ENCODE measurements at regions not wholly inside any gene's neighbourhood (a gene's known extent, or its start where the extent isn't known, plus 50 kb on each side); places are given as distances from the start of the nearest gene placed in this dataset.

- H3K36me3 Mint-ChIP-seq (ENCODE audit: low read depth) = peaks cover 5% of the 10 kb centered on the region; the same call in 1 of the 2 replicates
- no peak for DNase-seq
- TF ChIP-seq CTCF (IDR thresholded peaks at IDR 0.05) = no peak
- H3K27me3 Mint-ChIP-seq (ENCODE audit: insufficient read depth) = peaks cover 17% of the 10 kb centered on the region
- H3K4me1 Mint-ChIP-seq (ENCODE audit: low read depth) = peaks cover 10% of the 10 kb centered on the region
- no peak overlapping the region for H3K4me3 Mint-ChIP-seq
- H3K9me3 Mint-ChIP-seq = no peaks in the 10 kb centered on the region
- H3K27ac Mint-ChIP-seq = no peak overlapping the region
These were observed 132.2 kb upstream of the TRIM2 start for GRCh38 chr4:153071958-153072598.

GRCh38 chr4:153072661-153073060, 131.6 kb upstream of the TRIM2 start:
- Mint-ChIP-seq H3K27ac (no peak overlapping the region), H3K36me3 (ENCODE audit: low read depth) (peaks cover 5% of the 10 kb centered on the region; the same call in 1 of the 2 replicates), H3K4me1 (ENCODE audit: low read depth) (peaks cover 4% of the 10 kb centered on the region), H3K9me3 (no peaks in the 10 kb centered on the region), H3K27me3 (ENCODE audit: insufficient read depth) (peaks cover 17% of the 10 kb centered on the region), H3K4me3 (no peak overlapping the region)
- DNase-seq = no peak
- no peak for TF ChIP-seq CTCF (IDR thresholded peaks at IDR 0.05)

- no peak for DNase-seq
- no peaks in the 10 kb centered on the region for H3K9me3 Mint-ChIP-seq
- no peak for TF ChIP-seq CTCF (IDR thresholded peaks at IDR 0.05)
- H3K4me1 Mint-ChIP-seq (ENCODE audit: low read depth) = no peaks in the 10 kb centered on the region
- no peak overlapping the region for H3K4me3 Mint-ChIP-seq
- H3K27ac Mint-ChIP-seq = no peak overlapping the region
- peaks cover 24% of the 10 kb centered on the region for H3K27me3 Mint-ChIP-seq (ENCODE audit: insufficient read depth)
- H3K36me3 Mint-ChIP-seq (ENCODE audit: low read depth) = peaks cover 5% of the 10 kb centered on the region; the same call in 1 of the 2 replicates
These were observed 129.8 kb upstream of the TRIM2 start for GRCh38 chr4:153074486-153074885.

GRCh38 chr4:153074936-153075630, 129.2 kb upstream of the TRIM2 start:
- Mint-ChIP-seq H3K9me3 (no peaks in the 10 kb centered on the region), H3K4me1 (ENCODE audit: low read depth) (no peaks in the 10 kb centered on the region), H3K36me3 (ENCODE audit: low read depth) (peaks cover 5% of the 10 kb centered on the region; the same call in 1 of the 2 replicates), H3K4me3 (no peak overlapping the region), H3K27ac (no peak overlapping the region), H3K27me3 (ENCODE audit: insufficient read depth) (peaks cover 27% of the 10 kb centered on the region)
- no peak for TF ChIP-seq CTCF (IDR thresholded peaks at IDR 0.05)
- DNase-seq = no peak

GRCh38 chr4:153075836-153076518, 128.3 kb upstream of the TRIM2 start:
- Mint-ChIP-seq H3K27me3 (ENCODE audit: insufficient read depth) (peaks cover 29% of the 10 kb centered on the region), H3K9me3 (no peaks in the 10 kb centered on the region), H3K4me3 (no peak overlapping the region), H3K36me3 (ENCODE audit: low read depth) (peaks cover 5% of the 10 kb centered on the region; the same call in 1 of the 2 replicates), H3K27ac (no peak overlapping the region), H3K4me1 (ENCODE audit: low read depth) (no peaks in the 10 kb centered on the region)
- TF ChIP-seq CTCF (IDR thresholded peaks at IDR 0.05) = no peak
- DNase-seq = no peak
